GM21619 (cell line): ENCODE measurements at regions not wholly inside any gene's neighbourhood (a gene's known extent, or its start where the extent isn't known, plus 50 kb on each side); places are given as distances from the start of the nearest gene placed in this dataset.

Experiments
- ATAC-seq: cut with Tn5 transposase; IDR thresholded peaks from one replicate; pipeline ENCODE4 v1.9.1; 2021; ENCODE audit not compliant: unreplicated experiment

GRCh38 chr6:125537090-125537489 lies 212.3 kb upstream of the HEY2 start:
- no peak for ATAC-seq

- ATAC-seq = no peak
Observed at GRCh38 chr6:125539892-125540291, 209.5 kb upstream of the HEY2 start.

- no peak for ATAC-seq
Observed at GRCh38 chr6:125544819-125545218, 204.6 kb upstream of the HEY2 start.

- no peak for ATAC-seq
Observed at GRCh38 chr6:125546841-125547251, 202.6 kb upstream of the HEY2 start.

GRCh38 chr6:125547381-125547780 lies 202.1 kb upstream of the HEY2 start:
- no peak for ATAC-seq

GRCh38 chr6:125549202-125549884 lies 200.1 kb upstream of the HEY2 start:
- ATAC-seq = no peak

- no peak for ATAC-seq
Observed at GRCh38 chr6:125550892-125551291, 198.5 kb upstream of the HEY2 start.

- ATAC-seq = no peak
Observed at GRCh38 chr6:125552819-125553218, 196.6 kb upstream of the HEY2 start.

GRCh38 chr6:125554456-125554855 lies 195.0 kb upstream of the HEY2 start:
- ATAC-seq = no peak

- ATAC-seq = no peak
Observed at GRCh38 chr6:125558241-125558843, 191.1 kb upstream of the HEY2 start.

- no peak for ATAC-seq
Observed at GRCh38 chr6:125558907-125559306, 190.5 kb upstream of the HEY2 start.

GRCh38 chr6:125562156-125562555 lies 187.3 kb upstream of the HEY2 start:
- no peak for ATAC-seq

GRCh38 chr6:125564941-125565340 lies 184.5 kb upstream of the HEY2 start:
- ATAC-seq = no peak

- ATAC-seq = no peak
Observed at GRCh38 chr6:125567407-125567806, 182.0 kb upstream of the HEY2 start.

GRCh38 chr6:125568609-125569008 lies 180.8 kb upstream of the HEY2 start:
- ATAC-seq = no peak

- ATAC-seq = no peak
Observed at GRCh38 chr6:125570526-125570925, 178.9 kb upstream of the HEY2 start.

GRCh38 chr6:125571207-125571755 lies 178.2 kb upstream of the HEY2 start:
- ATAC-seq = no peak

- ATAC-seq = no peak
Observed at GRCh38 chr6:125574604-125575003, 174.8 kb upstream of the HEY2 start.

GRCh38 chr6:125577124-125577662 lies 172.2 kb upstream of the HEY2 start:
- no peak for ATAC-seq

- no peak for ATAC-seq
Observed at GRCh38 chr6:125584468-125584939, 164.9 kb upstream of the HEY2 start.

- no peak for ATAC-seq
Observed at GRCh38 chr6:125585470-125585869, 164.0 kb upstream of the HEY2 start.

GRCh38 chr6:125586074-125586473 lies 163.4 kb upstream of the HEY2 start:
- no peak for ATAC-seq
